HepG2 (cell line): ENCODE measurements at regions not wholly inside any gene's neighbourhood (a gene's known extent, or its start where the extent isn't known, plus 50 kb on each side); places are given as distances from the start of the nearest gene placed in this dataset.

Experiments
- ATAC-seq: fragments of 200-7000 bp; cut with Tn5 transposase; 3 replicates; pipeline ENCODE4 v1.9.1; 2020; ENCODE audit warnings: mild to moderate bottlenecking, moderate library complexity
- BruUV-seq: library from RNA; stranded (reverse); fragments of 400-500 nt; replicated peaks from 2 replicates; lab custom pipeline; 2021; lab: Mats Ljungman, UMichigan
- CTCF ChIA-PET: fragments of 300-600 bp; formaldehyde crosslinking; extraction: SDS; loops from one replicate; lab custom pipeline; 2021; ENCODE audit warnings: low total read pairs, inconsistent platforms, low intra/inter-chr PET ratio; lab: Yijun Ruan, JAX
- POLR2A ChIA-PET: fragments of 350-600 bp; sonication (Branson Sonifier 250); formaldehyde crosslinking; loops from one replicate; lab custom pipeline; 2020; ENCODE audit warnings: antibody characterized with exemption, inconsistent platforms; lab: Yijun Ruan, JAX
- DNase-seq: peaks from one replicate; pipeline ENCODE4 v3.0.0-alpha.2; 2015; ENCODE audit warnings: low spot score
- FAIRE-seq: peaks from 3 replicates; lab custom pipeline; 2011; peaks lifted over from hg19 to GRCh38; lab: Jason Lieb, UNC
- H2AFZ ChIP-seq: one replicate; pipeline ENCODE4 v1.6.1; 2011; ENCODE audit warnings: low read length, inconsistent platforms
- H3K27ac ChIP-seq: fragments of 300-600 bp; 3 replicates; pipeline ENCODE4 v1.8.0; 2011; ENCODE audit warnings: mixed run types, mild to moderate bottlenecking, mixed read lengths, low read length, inconsistent platforms; ENCODE audit not compliant: insufficient read depth; ENCODE audit errors: extremely low read length
- H3K27me3 ChIP-seq, 2 experiments: fragments of 200-600 bp in 1 of 2; 2 replicates in 1 of 2; 3 replicates in 1 of 2; pipeline versions ENCODE4 v1.6.0 to v1.8.0; 2011; ENCODE audit warnings: low read length in 2 of 2, mild to moderate bottlenecking in 2 of 2, moderate library complexity in 2 of 2, inconsistent platforms in 1 of 2; ENCODE audit not compliant: insufficient read depth in 2 of 2, control insufficient read depth in 1 of 2
- H3K36me3 ChIP-seq, 2 experiments: fragments of 200-600 bp in 1 of 2; replicated peaks in 1 of 2; 2 replicates in 1 of 2; 3 replicates in 1 of 2; pipeline versions ENCODE4 v1.5.1 to v1.8.0; 2011; ENCODE audit warnings: low read length in 2 of 2, inconsistent platforms in 1 of 2; ENCODE audit not compliant: insufficient read depth in 2 of 2, control insufficient read depth in 1 of 2
- H3K4me1 ChIP-seq: 2 replicates; pipeline ENCODE4 v1.5.1; 2012; ENCODE audit warnings: low read length, inconsistent platforms; ENCODE audit not compliant: insufficient read depth
- H3K4me2 ChIP-seq: 2 replicates; pipeline ENCODE4 v1.6.0; 2011; ENCODE audit warnings: low read depth, low read length, inconsistent platforms
- H3K4me3 ChIP-seq, 3 experiments: fragments of 200-600 bp in 1 of 3; sonication (generic), shearing (Covaris generic) in 1 of 3; replicated peaks in 1 of 3; 2 replicates each; pipeline ENCODE4 v1.5.1; 2011 to 2016; ENCODE audit warnings: low read length in 3 of 3, inconsistent platforms in 2 of 3, low read depth in 2 of 3, mild to moderate bottlenecking in 2 of 3, control low read depth in 1 of 3, mixed read lengths in 1 of 3; ENCODE audit not compliant: insufficient read depth in 1 of 3
- H3K79me2 ChIP-seq: one replicate; pipeline ENCODE4 v1.6.1; 2011; ENCODE audit warnings: low read length, inconsistent platforms; ENCODE audit not compliant: insufficient read depth
- H3K9ac ChIP-seq: 2 replicates; pipeline ENCODE4 v1.6.0; 2011; ENCODE audit warnings: mild to moderate bottlenecking, low read depth, low read length, inconsistent platforms; ENCODE audit not compliant: insufficient read depth
- H3K9me3 ChIP-seq: 2 replicates; pipeline ENCODE4 v1.5.1; 2012; ENCODE audit warnings: mild to moderate bottlenecking, low read length
- H4K20me1 ChIP-seq: 2 replicates; pipeline ENCODE4 v1.6.0; 2011; ENCODE audit warnings: inconsistent platforms, mild to moderate bottlenecking, low read length, moderate library complexity; ENCODE audit not compliant: insufficient read depth
- CCAR2 ChIP-seq: fragments of 200-400 bp; formaldehyde crosslinking; optimal IDR thresholded peaks from 2 replicates; pipeline ENCODE3; 2018; ENCODE audit warnings: low read depth, mild to moderate bottlenecking, low read length, moderate library complexity
- CEBPZ ChIP-seq: IDR thresholded peaks from 2 replicates; pipeline ENCODE4 v1.6.1; 2012; ENCODE audit warnings: low read length, improper control_type of control experiment
- CENPX ChIP-seq: sonication (generic); formaldehyde crosslinking; IDR thresholded peaks from 2 replicates; pipeline ENCODE4 v1.9.0; 2021; ENCODE audit warnings: mild to moderate bottlenecking, missing genetic modification reagents, moderate library complexity
- ELF3 ChIP-seq: IDR thresholded peaks from 2 replicates; pipeline ENCODE4 v1.6.1; 2016; ENCODE audit warnings: missing genetic modification reagents, missing compliant biosample characterization
- ETS1 ChIP-seq: sonication (generic); formaldehyde crosslinking; IDR thresholded peaks from 2 replicates; pipeline ENCODE4 v1.4.0; 2020; ENCODE audit warnings: missing genetic modification reagents
- GABPA ChIP-seq, 2 experiments: IDR thresholded peaks; 2 replicates each; pipeline ENCODE4 v1.6.1; 2011 to 2016; ENCODE audit warnings: low read depth in 2 of 2, low read length in 1 of 2, missing biosample characterization in 1 of 2, missing genetic modification characterization in 1 of 2
- HMG20B ChIP-seq: conservative IDR thresholded peaks from 2 replicates; pipeline ENCODE4 v1.6.1; 2016; ENCODE audit warnings: missing genetic modification reagents, missing compliant biosample characterization
- KDM5B ChIP-seq: sonication (generic); formaldehyde crosslinking; IDR thresholded peaks from 2 replicates; pipeline ENCODE4 v1.4.0; 2020; ENCODE audit warnings: missing genetic modification reagents, mild to moderate bottlenecking, borderline replicate concordance
- KLF13 ChIP-seq: sonication (generic); formaldehyde crosslinking; IDR thresholded peaks from 2 replicates; pipeline ENCODE4 v1.4.0; 2020; ENCODE audit warnings: mild to moderate bottlenecking, missing genetic modification reagents
- NFYB ChIP-seq: sonication (generic); formaldehyde crosslinking; IDR thresholded peaks from 2 replicates; pipeline ENCODE4 v1.4.0; 2020; ENCODE audit warnings: missing genetic modification reagents
- SOX13 ChIP-seq, 3 experiments: fragments of 450-650 bp in 1 of 3; sonication (generic) in 1 of 3; formaldehyde crosslinking in 1 of 3; IDR thresholded peaks in 2 of 3; conservative IDR thresholded peaks in 1 of 3; 2 replicates each; pipeline versions ENCODE4 v1.5.0 to v1.6.1; 2016 to 2020; ENCODE audit warnings: antibody characterized with exemption in 1 of 3, mild to moderate bottlenecking in 1 of 3, missing compliant biosample characterization in 1 of 3, missing genetic modification reagents in 1 of 3, moderate library complexity in 1 of 3
- SYNCRIP ChIP-seq: fragments of 200-400 bp; formaldehyde crosslinking; IDR thresholded peaks from 2 replicates; pipeline ENCODE4 v1.6.1; 2018; ENCODE audit warnings: mild to moderate bottlenecking, low read depth, low read length; ENCODE audit not compliant: insufficient read depth
- TEAD3 ChIP-seq: optimal IDR thresholded peaks from 2 replicates; pipeline ENCODE3; 2016; ENCODE audit warnings: borderline replicate concordance
- ZNF274 ChIP-seq: sonication (generic); formaldehyde crosslinking; IDR thresholded peaks from 2 replicates; pipeline ENCODE4 v1.5.1; 2020; ENCODE audit warnings: mild to moderate bottlenecking, missing genetic modification reagents
- WGBS: methylation state at CpG from one replicate; pipeline ENCODE4 v1.1.6; 2017; ENCODE audit warnings: low lambda C conversion rate; 5-methylcytosine and 5-hydroxymethylcytosine counted together
- in situ Hi-C: cut with HindIII; loops from 2 replicates; pipeline ENCODE4 v1.10.0; 2017; ENCODE audit warnings: low pct_unique_long_range_greater_than_20kb; ENCODE audit not compliant: extremely low pct_ligation_motif_present
- intact Hi-C: fragments of 100-400 bp; cut with micrococcal nuclease; formaldehyde crosslinking; loops from one replicate; pipeline ENCODE4 v1.10.0; 2022; ENCODE audit not compliant: unreplicated experiment
- TF ChIP-seq, protein P1 (sequence below): sonication (generic); formaldehyde crosslinking; IDR thresholded peaks from 2 replicates; pipeline ENCODE4 v1.9.0; 2022; ENCODE audit warnings: missing genetic modification reagents, mild to moderate bottlenecking, borderline replicate concordance

DNA sequence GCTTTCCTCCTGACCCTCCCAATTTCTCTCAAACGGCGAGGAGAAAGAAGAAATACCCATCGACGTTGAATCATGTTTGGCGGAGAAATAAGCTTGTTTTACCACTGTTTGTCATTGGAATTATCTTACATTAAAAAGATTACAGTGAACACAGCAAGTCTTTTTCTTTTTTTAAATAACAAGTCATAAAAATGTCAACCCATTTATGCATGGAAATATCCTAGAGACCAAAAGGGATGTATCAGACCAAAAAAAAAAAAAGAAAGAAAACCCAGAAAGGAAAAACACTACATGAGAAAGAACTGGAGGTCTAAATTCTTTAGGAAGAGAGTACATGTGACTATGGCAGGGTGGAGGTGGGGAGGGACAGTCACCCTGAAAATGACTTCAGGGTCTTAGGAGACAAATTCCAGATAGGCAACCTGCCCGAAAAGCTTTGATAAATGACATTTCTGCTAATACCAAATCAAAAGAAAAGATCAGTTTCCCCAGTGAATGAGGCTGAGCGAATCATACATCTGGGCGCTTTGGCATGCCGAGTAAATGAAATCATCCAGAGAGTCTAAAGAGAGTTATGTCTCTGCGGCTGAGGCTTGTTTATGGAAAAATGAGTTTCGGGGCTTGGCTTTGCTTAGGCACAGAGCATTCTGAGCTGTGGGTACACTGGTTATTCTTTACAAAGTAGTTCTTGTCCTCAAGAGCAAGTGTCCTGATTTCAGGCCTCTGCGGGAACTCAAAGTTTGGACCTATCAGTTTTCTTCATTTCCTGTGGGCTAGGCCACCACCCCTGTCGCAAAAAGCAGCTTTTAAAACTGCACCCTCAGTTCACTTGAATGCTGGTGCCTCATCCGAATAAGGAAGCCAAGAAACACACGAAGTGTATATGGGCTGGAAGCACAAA, 110.1 kb upstream of the TGFBR2 start (continued):
- TF ChIP-seq CCAR2 (no peak), TEAD3 (CRISPR knock-in tag) (no peak), NFYB (CRISPR knock-in tag) (no peak)

GRCh38 chr3:30498587-30498967, 107.8 kb upstream of the TGFBR2 start:
- H3K79me2 ChIP-seq, result no peaks in the 10 kb centered on the region
- CTCF ChIA-PET, result no interaction called here
- FAIRE-seq (peak; percentile 75), DNase-seq (peak; percentile 79), ATAC-seq (peak; percentile 95)
- peaks cover 76% of the 10 kb centered on the region for H3K4me1 ChIP-seq
- in situ Hi-C loops (no loop called here), intact Hi-C loops (loop anchor here (10.0 kb wide), 2 partner anchors 196 to 384 kb away; no protein-coding TSS in a partner anchor)
- H3K27ac ChIP-seq, result peak overlapping the region; percentile 64
- H4K20me1 ChIP-seq, result no peaks in the 10 kb centered on the region
- 7% methylated on average over 1 of the region's 1 CpG for WGBS
- H2AFZ ChIP-seq, result peak overlapping the region; percentile 38
- H3K27me3 ChIP-seq, result no peaks in the 10 kb centered on the region
- no peaks in the 10 kb centered on the region for H3K9me3 ChIP-seq
- peak overlapping the region; percentile 33 for H3K9ac ChIP-seq
- POLR2A ChIA-PET, result interaction anchor here (0.7 to 1.4 kb wide), 3 partner anchors 21 to 108 kb away, joined by 3 to 4 read pairs (median 3); partner anchors contain the start of gene TGFBR2
- BruUV-seq, result no TSS peak
- H3K36me3 ChIP-seq, result no peaks in the 10 kb centered on the region
- H3K4me3 ChIP-seq, result peak overlapping the region in 1 of 3 experiments; percentile 27; a peak in 1 of 6 replicates
- peak overlapping the region; percentile 64 for H3K4me2 ChIP-seq
- TF ChIP-seq, protein P1, sequence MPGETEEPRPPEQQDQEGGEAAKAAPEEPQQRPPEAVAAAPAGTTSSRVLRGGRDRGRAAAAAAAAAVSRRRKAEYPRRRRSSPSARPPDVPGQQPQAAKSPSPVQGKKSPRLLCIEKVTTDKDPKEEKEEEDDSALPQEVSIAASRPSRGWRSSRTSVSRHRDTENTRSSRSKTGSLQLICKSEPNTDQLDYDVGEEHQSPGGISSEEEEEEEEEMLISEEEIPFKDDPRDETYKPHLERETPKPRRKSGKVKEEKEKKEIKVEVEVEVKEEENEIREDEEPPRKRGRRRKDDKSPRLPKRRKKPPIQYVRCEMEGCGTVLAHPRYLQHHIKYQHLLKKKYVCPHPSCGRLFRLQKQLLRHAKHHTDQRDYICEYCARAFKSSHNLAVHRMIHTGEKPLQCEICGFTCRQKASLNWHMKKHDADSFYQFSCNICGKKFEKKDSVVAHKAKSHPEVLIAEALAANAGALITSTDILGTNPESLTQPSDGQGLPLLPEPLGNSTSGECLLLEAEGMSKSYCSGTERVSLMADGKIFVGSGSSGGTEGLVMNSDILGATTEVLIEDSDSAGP, result no peak
- no peak for TF ChIP-seq CEBPZ
- TF ChIP-seq KDM5B (CRISPR knock-in tag), result no peak
- no peak for TF ChIP-seq ETS1
- no peak for TF ChIP-seq CENPX (CRISPR knock-in tag)
- no peak for TF ChIP-seq GABPA (IDR thresholded peaks at IDR 0.05; ENCODE audit: low read depth, low read length)
- TF ChIP-seq GABPA (CRISPR knock-in tag; IDR thresholded peaks at IDR 0.05; ENCODE audit: low read depth), result no peak
- TF ChIP-seq KLF13, result no peak
- no peak for TF ChIP-seq ZNF274 (CRISPR knock-in tag)
- peak; percentile 8; the same call in 1 of the 2 replicates for TF ChIP-seq ELF3 (CRISPR knock-in tag)
- TF ChIP-seq SYNCRIP, result no peak
- TF ChIP-seq HMG20B, result no peak
- no peak for TF ChIP-seq SOX13 (IDR thresholded peaks at IDR 0.05)
- peak in 1 of 2 experiments; percentile 65; a peak in 2 of 4 replicates for TF ChIP-seq SOX13 (CRISPR knock-in tag; conservative IDR thresholded peaks at IDR 0.05 in 1 of 2, IDR thresholded peaks at IDR 0.05 in 1 of 2)
